IPS DF 19.7 (cell line): ENCODE measurements at regions not wholly inside any gene's neighbourhood (a gene's known extent, or its start where the extent isn't known, plus 50 kb on each side); places are given as distances from the start of the nearest gene placed in this dataset.
"Not testable (repeated sequence)": the region's sequence is repeated elsewhere in the genome, so short reads cannot be mapped to it uniquely, and the experiment has no call there.

ENCODE experiments used
- DNase-seq: peaks from one replicate; pipeline ENCODE4 v3.0.0-alpha.2; 2013; ENCODE audit warnings: low read depth, low spot score

DNA sequence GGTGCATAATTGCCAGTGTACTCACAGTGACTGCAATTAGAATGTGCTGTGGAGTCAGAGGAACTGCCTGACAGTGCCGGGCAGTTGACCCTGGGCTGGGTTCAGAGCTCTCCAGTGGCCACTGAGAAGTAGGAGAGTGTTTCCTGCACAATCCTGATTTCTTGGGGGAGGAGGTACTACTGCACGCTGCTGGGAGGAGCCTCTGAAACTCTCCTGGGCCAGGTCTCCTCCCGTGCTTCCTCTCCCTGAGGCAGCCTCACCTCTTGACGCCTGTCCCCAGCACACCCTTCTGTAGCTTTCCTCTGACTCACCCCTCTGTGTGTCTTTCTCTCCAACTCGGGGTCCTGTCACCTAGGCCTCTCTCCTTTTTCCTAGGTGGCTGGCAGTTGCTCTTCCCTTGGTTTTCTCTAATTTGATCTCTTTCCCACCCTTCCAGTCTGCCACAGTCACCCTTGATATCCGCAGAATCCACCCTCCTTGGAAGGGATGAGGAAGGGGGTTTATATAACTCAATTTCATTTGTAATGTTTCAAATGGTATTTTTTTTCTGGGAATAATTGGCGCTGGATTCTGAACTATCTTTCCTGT is 264.7 kb upstream of the PLGLB2 start:
- DNase-seq, result not testable (repeated sequence)

DNA sequence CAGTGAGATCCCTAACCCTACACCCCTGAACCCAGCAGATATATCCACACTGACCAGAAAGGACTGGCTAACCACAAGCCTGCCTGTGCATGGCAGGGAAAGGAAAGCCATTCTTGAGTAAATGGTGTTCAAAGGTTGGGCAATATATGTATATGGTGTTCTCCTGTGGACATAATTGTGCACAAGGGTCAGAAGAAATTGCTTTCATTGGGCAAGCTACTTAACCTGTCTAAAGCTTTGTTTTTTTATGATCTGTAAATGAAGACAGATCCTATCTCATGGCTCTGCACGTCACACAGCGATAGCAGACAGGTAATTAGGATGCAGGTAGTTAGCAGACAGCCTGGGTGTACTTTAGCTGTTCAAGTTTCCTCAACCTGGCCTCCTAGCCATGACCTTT is 263.5 kb upstream of the PLGLB2 start:
- DNase-seq, result not testable (repeated sequence)

DNA sequence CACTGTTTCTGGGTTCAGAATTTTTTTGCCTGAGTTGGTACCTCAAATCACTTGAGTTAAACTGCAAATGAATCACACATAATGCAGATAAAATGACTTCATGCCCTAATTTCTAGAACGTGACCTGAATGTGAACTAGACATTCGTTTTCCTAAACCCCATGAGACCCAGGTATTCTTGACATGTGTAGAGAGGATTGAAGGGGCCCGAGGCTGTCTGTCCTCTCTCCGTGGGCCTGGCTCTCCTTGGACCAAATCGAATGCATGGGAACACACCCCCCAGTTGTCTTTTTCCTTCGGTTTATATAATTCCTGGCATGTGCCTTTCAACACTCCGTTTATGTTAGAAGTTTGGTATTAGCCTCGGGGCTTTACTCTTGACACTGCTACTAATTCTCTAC is 262.4 kb upstream of the PLGLB2 start:
- not testable (repeated sequence) for DNase-seq

DNA sequence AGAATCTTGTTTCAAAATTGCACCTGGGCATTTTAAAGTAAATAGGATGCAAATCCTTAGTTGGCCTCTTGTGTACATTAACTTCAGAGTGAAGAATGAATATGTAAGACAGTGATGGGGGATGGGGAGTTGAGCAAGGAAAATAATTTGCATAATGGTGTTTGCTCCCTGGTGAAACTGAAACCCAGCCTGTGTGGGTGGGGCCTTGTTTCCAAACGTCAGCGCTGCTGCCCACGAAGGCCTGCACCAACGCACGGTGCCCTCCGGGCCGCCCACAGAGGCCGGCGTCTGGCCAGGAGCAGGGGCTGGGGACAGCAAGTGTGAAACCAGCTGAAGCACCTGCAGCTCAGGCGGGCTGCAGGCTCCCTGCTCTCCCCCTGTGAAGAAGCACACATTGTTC is 262.0 kb upstream of the PLGLB2 start:
- not testable (repeated sequence) for DNase-seq

DNA sequence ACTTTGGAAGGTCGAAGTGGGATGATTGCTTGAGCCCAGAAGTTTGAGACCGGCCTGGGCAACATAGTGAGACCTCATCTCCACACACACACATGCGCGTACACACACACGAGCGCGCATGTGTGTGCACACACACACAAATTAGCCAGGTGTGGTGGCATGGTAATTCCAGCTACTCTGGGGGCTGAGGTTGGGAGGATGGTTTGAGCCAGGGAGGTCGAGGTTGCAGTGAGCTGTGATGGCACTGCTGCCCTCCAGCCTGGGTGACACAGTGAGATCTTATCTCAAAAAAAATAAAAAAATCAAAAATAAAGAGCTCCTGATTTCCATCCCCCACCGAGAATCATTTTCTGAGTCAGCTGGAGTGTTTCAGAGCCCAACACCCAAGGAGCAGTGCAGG is 261.5 kb upstream of the PLGLB2 start:
- not testable (repeated sequence) for DNase-seq

DNA sequence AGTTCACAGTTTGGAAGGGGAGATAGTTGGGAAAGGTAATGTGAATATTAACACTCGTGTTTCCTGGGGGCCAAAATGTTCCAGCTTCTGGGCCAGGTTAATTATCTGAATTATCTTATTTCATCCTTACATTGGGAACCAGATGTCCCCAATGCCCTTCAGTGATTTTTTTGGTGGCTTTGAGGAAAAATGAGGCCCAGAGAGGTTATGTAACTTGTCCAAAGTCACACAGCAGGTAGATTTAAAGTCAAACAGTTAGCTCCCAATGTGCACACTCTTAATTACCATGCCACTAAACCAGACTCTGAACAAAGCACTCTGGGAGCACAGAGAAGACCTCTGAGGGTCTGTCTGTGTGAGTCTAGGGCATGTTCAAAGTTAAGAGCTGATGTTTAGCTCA is 259.9 kb upstream of the PLGLB2 start:
- not testable (repeated sequence) for DNase-seq

DNA sequence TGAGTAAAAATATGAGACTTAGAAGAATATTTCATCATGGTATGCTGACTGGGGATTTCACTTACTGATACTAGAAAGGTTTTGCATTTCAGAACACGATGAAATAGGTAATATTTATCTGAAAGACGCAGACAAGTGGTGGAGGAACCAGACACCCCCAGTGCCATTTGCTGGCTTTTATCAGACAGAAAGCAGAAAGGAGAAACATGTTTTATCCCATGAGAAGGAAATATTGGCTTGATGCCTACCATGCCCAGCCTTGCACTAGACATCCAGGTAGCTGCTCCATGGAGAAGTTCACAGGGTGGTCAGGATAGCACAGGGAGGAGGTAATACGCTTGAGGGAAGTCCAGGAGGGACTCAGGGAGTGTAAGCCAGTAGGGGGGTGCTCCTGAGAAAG is 258.9 kb upstream of the PLGLB2 start:
- not testable (repeated sequence) for DNase-seq

DNA sequence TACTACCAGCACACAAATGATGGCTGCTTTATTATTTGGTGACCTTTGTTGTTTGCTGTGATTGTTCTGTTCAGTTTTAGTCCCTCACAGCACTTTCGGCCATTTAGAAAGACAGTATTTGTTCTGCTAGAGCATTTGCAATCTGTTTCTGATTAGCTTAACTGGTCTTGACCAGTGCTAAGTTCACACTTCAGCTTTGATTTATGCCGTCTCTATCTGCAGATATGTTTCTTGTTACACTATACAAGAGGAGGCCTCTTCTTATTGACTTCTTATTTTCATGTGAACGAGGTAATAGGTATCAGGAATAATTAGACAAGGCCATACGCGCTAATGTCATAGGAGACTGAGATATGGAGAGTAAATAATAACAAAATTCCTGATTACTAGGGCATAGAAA is 253.0 kb upstream of the PLGLB2 start:
- DNase-seq, result not testable (repeated sequence)

DNA sequence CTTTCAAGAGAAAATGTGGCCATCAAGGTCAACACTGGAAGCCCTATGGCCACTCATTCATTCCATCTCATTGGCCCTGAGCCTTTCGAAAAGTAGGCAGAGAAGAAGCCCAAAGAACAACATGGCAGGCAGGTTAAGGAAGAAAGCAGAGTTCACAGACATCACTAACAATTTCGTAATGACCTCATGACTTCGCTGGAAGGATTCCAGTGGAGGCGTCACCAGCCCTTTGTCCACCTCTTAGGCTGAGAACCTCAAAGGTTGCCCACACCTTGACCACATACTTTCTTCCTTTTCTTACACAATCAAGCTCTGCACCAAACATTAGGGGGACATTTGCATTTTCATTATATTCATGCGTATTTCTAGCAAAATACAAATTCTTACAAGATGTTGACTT is 252.4 kb upstream of the PLGLB2 start:
- not testable (repeated sequence) for DNase-seq

DNA sequence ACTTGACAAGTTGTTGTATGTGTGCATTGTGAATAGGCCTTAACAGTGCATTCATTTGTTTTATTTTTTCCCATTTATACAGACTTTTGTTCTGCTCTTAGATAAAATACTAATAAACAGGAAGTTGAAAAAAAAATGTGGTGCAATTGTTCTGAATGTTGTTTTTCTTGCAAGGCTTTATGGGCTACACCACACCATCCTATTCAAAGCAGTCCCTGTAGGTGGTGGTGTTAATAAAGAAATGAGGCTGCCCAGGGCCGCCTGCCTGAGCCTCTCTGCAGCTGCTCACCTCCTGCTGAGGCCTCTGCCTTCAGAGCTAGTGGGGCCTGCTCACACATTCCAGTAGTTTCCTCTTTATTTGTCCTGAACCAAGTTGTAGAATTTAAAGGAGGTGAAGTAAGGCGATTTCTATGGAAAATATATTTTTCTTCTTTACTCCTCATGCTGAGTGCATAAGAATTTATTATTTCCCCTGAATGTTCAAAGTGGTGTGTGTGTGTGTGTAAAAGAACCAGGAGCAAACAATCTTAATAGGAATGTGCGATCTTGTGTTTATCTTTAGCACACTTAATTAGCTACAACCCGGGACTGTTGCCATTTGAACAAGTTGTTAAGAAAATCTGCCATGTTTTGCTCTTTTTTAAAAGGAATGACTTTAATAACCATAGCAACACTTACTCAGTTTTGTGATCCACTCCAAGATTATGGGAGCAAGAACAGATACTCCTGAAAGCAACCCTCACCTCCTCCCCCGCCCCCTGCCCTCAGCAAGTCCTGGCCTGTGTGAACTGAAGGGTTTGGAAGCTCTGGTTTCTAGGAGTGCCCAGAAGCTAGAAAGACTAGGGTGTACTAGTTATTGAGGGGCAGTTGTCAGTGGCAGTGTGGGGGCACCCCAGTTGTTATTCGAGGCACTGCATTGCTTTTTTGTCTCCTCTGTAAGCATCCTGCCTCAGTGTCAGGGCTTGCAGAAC is 251.6 kb upstream of the PLGLB2 start:
- DNase-seq, result peak; percentile 5

DNA sequence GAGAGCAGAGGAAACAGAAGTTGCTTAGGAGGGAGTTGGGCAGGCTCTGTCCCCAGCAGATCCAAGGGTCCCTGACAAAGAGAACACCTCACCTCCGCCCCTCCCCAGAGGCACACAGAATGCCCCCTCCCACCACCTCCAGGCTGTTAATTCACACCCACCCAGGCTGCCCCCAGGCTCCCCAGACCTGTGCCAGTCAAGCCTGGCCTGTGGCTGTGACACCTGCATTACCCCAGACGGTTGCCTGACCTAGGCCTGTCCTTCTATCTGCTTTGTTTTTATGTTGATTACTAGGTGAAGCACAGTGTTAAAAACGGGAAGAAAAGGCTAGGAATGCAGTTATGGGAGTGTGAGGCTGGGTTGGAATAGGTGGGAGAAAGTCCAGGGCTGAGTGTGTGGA is 250.8 kb upstream of the PLGLB2 start:
- not testable (repeated sequence) for DNase-seq

DNA sequence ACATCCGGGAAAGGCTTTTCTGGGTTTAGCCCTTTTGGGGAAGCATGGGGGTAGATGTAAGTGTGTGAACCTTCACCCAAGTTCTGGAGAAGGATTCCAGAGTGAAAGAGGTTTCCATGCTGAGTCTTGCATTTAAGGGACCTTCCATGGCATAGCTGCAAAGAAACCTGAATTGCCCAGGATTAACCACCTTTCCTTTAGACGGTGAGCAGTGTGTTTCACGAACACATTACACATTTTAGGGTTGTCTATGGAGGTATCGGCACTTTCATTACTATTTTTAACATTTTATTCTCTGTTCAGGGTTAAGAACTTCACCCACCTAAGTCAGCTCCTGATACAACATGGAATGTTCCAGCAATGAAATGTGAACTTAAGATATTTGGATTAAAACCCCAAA is 250.2 kb upstream of the PLGLB2 start:
- DNase-seq, result not testable (repeated sequence)

DNA sequence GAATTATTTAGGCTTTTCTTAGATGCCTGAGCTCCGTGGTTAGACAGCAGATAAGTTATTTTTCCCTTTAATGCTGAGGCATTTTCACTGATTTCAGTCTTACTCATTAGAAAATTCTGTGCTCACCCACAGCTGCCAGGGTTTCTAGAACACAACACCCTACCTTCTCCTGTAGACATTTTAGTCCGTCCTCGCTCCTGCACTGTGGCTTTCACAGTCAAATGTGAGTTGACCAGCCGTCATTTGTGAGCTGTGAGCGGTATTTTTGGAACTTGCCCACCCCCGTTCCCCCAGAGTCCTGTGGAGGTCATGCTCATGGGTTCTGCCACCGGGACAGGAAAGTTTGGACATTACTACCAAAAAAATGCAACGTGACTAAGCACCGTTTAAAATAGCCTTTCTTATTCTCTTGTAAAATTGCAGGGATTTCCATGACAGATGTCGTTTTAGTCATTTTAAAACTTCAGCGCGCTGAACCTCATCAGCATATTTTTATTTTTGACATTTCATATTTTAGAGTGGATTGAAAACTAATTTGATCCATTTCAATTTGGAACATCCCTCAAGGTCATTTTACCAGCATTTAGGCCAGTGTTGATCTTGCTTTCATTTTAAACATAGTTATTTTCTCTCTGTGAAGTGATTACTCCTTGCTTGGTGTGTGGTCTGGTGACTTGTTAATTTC is 249.6 kb upstream of the PLGLB2 start:
- not testable (repeated sequence) for DNase-seq

DNA sequence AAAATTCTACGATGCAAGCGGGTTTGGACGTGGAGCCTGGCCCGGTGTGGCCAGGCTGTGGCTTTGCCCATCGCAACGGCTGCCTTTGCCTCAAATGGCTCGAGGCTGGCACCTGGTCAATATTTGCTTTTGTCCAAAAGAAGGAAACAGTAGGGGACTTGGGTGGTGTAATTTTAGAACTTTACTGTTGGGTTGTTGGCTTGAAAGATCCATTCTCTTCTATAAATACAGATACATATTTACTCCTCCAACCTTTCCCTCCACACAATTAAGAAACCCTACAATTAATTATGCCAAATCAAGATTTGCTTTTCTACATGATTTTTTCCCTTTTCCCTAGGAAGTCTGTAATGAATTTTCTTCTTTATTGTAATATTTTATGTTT is 249.0 kb upstream of the PLGLB2 start:
- DNase-seq, result not testable (repeated sequence)

DNA sequence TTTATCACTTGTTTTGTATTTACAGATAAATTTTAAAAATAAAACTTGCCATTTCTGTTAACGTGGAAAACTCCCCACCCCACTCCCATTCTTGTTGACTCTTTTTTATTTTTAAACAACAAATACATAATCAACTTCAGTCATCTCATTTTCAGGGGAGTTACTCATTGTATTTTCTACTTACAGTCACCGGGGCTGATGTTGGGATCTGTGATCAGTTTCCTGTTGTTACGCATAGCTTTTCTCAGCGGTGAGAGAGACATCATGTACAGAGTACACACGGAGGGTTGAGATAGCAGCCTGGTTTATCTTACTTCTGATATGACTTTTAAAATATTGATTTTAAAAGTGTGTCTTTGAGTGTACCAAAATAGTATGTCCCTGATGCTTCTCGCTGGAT is 248.0 kb upstream of the PLGLB2 start:
- not testable (repeated sequence) for DNase-seq

DNA sequence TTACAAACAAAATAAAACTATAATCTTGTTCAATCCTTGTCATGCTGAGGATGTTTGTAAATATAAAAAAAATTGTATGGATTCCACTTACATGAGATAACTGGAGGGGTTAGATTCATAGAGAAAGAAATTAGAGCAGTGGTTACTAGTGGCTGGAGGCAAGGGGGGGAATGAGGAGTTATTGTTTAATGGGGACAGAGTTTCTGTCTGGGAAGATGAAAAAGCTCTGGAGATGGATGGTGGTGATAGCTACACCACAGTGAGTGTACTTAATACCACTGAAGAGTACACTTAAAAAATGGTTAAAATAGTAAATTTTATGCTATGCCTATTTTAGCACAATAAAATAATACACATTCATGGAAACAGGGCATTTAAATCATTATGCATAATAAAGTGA is 247.5 kb upstream of the PLGLB2 start:
- not testable (repeated sequence) for DNase-seq

DNA sequence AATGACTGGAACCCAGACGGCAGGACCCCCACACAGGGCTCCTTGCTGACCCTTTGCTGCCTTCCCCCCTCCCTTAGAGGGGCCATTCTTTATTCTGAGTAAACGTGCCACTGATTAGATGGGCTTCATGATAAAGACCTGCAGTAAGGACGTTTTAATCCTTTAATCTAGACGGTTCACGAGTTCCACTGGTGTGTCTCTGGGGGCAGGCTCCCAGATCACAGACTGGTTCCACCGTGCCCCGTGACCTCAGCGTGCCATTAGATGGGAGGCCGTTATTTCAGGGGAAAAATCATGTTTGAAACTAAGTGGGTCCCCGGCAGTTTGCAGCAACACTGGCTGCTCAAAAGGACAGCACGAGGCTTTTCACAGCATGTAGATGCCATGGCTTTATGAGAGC is 246.9 kb upstream of the PLGLB2 start:
- not testable (repeated sequence) for DNase-seq

DNA sequence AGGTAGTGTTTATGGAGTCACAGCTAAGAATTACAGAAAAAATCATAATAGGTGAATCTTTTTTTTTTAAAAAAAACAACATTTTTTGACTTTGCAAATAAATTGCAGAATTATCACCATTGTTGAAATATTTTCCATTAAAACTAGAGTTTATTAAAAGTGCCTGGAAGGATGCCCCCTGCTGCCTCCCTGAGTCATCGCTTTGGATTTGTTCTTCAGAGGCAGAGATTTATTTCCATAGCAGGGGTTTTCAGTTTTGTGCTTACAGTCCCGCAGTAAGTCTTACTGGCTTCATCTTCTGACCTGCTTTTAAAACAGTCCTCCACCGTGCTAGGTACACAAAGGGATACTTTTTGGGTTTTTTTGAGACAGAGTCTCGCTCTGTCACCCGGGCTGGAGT is 244.9 kb upstream of the PLGLB2 start:
- DNase-seq, result not testable (repeated sequence)

DNA sequence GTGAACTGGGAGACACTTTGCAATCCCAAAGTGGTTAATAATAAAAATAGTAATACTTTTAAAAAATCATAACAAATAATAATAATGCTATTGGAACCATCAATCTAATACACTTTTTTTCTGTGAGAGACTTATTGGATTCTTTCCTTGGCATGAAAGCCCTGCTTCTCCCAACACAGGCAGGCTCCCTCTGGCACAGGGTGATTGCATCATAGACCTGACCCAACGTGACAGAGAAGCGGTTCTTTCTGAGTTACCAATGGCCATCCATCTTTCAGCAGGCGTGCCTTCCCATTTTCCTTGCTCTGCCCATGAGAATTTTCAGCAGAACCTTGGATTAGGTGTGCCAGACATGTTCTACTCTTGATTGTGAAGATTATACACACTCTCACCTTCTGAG is 242.6 kb upstream of the PLGLB2 start:
- not testable (repeated sequence) for DNase-seq

DNA sequence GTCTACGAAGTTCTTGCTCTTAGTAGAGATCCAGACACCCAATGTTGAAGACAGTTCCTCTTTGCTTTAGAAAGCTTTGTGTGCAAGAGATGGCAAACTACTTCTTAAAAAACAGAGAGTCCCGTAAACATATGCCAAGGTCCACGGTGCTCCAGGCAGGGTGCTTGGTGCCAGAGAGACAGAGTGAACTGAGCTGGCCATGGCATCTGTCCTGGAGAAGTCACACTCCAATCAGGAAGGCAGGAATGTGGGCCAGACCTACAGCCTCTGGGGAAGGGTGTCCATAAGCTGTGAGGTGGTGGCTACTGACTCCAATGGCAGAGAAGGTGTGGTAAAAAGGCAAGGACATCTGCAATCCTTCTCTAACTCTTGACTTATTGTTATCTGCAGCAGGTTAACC is 242.0 kb upstream of the PLGLB2 start:
- not testable (repeated sequence) for DNase-seq

DNA sequence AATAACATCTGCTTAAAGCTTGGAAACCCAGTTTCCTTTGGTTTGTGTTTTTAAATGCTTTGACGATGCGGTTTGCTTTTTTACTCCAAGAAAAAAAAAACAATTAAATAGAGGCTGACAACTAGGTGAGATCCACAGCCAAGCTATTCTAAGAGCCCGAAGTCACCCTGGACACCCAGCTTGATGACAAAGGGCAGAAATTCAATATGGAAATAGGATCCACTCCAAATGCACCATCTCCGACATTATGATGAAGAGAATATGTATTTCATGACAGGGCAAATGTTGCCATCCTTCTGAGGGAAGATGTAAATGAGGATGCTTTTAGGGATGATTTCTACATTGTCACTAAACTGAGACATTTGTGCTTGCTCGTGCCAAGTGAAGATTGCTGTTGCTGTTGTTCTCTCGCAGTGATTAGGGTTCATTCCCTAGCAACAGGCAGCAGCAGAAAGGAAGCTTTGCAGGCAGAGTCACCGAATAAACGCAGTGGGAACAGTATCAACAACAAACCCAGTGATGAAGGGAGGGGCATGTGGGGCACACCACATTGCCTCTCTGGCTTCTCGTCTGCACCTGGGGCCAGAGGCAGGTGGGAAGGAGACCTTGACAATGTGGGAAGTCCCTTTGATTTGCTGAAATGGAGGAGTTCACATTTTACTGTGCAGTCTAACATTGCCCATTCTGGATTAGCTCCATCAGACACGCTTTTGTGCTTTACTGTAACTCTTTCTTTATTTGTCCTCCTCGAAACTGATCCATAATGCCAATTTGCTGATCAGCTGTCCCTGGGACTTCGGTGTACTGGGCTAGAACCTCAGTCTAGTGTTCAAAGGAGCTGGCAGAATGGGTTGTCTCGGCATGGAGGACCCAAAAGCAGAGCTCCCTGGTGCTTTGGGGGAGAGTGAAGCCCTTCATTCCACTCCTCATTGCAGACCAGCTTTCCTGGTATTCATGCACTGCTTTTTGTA is 240.2 kb upstream of the PLGLB2 start:
- DNase-seq, result not testable (repeated sequence)
